GM18909 (cell line): ENCODE measurements at regions not wholly inside any gene's neighbourhood (a gene's known extent, or its start where the extent isn't known, plus 50 kb on each side); places are given as distances from the start of the nearest gene placed in this dataset.
A peak's percentile ranks its signal among the peaks of the same experiment; 100 is the strongest.
"Not testable (repeated sequence)": the region's sequence is repeated elsewhere in the genome, so short reads cannot be mapped to it uniquely, and the experiment has no call there.

Experiments
- ATAC-seq: cut with Tn5 transposase; IDR thresholded peaks from one replicate; pipeline ENCODE4 v1.9.1; 2021; ENCODE audit warnings: mild to moderate bottlenecking; ENCODE audit not compliant: unreplicated experiment, poor library complexity

DNA sequence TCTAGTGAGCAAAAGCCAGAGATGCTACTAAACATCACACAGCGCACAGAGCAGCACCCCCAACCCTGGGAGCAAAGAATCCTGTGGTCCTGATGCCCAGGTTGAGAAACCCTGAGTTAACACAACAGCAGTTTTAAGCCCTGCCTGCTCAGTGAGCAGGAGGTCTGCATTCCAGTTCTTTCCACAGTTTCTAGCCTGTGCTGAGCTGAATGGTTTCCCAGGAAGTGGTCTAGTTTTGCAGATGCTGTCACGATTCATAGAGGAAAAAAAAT, 171.1 kb upstream of the PROK2 start:
- ATAC-seq = no peak

DNA sequence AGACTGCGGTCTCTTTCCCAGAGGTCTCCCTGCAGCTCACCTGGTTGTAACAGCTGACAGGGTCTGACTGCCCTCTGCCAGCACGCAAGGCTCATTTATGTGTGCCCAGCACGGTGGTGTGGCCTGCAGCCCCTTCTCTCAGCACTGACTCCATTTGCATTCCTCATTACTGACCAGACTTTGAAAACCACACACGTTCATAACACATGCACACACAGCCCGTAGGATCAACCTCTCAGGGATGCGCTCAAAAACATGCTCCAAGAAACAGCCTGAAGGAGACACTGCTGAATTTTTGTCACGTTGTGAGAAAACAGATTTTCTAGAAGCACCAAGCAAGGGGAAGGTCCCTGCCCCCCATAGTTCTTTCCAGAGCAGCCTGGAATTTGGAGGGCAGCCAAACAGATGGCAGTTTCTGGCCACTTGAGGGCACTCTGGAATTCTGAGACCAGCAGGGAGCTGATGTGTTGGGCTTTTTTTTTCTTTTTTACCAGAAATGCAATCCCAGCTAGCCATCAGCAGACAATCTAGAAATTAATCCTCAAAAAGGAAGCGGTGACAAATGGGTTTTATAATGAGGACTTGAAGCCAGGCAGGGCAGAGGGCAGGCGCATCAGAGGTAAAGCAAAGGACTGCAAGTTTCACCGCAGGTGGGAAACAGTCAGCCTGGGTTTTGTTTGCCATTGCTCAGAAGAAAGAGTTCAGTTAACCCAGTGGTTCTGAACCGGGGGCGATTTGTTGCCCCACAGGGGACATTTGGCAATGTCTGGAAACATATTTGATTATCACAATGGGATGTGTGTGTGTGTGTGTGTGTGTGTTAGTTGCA, 170.5 kb upstream of the PROK2 start:
- ATAC-seq = no peak

DNA sequence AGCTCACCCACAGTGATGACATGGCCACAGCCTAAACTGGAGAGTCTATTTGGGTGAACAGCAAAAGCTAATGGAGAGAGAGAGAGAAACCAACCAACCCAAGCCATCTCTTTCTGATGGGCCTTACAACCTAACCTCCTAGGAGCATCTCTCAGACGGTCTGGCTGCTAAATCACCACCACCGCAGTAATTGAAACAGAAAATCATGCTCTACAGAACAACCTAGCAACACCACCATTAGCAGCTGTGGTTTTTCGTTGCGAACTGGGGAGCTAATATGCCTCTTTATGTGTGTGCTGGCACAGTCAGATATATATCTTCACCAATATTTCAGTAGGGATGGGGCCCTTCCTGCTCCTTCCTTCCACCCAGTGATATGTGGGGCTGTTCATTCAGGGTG, 166.9 kb upstream of the PROK2 start:
- ATAC-seq = no peak

DNA sequence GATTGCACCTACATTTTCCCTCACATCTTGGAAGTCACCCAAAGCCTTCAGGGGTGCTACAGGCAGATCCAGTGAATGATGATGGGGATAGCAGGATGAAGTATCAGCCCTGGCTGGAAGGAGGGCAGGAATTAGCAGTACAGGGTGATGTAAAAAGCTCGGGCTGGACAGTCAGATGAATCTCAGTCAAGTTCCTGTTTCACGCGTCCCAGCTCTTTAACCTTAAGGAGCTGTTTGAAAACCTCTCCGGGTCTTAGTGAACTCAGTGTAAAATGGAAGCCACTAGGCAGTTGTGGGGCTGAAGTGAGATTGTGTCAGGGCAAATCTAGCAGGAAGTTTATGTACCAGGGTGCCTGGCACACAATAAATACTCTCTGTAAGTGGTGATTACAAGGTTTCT, 166.4 kb upstream of the PROK2 start:
- no peak for ATAC-seq

DNA sequence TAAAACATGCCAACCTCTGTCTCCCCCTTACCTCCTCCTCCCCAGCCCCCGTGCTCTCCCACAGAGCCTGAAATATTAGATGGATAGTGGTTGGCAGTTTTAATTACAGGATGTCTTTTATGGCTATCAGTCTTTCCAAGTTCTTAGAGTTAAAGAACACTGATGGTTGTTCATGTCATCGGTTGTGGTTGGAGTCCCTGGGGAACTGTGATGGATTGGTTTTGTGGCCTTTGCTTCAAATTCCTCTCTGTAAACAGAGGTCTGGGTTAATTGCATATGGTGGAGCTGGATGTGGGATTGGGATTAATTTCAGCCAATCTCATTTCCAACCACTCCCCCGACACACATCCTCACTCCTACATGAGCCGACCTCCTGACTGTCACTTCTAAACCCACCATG, 164.5 kb upstream of the PROK2 start:
- ATAC-seq = no peak

DNA sequence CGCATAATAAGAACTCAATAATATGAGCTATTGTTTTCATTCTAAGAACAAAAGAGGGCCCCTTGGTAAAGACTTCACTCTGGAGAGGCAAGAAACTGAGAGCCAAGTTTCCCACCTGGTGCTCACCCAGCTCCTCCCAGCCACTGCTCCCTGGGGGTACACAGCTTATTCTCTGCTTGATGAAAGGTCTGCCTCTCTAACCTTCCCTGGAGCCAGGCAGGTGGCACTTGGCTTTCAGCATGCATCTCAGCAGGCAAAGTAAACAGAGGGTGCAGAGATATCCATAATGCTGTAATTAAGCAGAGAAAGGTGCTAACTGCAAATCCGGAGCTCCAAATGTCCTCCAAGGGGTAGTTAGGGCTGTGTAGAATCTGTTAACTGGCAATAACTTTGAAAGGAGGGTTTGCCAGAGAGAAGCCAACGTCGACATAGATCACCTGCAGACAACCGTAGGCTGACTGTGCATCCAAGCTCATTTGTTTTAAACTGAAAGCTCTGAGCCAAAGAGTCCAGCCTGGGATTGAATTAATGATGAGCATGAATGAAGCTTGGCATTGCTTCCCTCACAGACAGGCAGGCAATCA, 159.6 kb upstream of the PROK2 start:
- ATAC-seq = no peak

DNA sequence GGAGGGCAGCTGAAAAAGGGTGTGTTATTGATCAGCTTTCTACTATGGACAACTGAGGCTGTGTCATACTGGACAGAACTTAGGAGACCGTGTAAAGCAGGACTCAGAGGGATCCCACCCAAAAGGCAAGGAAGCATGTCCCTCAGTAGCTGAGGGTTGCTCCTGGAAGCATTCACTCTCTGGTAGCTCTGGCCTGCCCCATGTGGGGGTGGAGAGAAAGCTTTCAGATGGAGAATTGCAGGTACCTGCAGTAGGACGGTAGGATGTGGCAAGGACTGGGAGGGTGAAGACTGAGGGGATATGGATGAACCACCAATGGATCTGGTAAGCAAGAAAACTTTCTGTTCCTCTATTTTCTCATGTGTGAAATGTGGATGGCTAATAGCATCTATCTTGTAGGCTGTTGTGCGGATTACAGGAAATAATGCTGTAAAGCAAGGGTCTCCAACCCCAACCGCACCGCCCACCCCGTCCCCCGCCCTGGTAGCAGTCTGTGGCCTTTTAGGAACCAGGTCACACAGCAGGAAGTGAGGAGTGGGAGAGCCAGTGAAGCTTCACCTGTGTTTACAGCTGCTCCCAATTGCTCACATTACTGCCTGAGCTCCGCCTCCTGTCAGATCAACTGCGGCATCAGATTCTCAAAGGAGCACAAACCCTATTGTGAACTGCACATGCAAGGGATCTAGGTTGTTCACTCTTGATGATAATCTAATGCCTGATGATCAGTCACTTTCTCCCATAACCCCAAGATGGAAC, 157.7 kb upstream of the PROK2 start:
- ATAC-seq = no peak

DNA sequence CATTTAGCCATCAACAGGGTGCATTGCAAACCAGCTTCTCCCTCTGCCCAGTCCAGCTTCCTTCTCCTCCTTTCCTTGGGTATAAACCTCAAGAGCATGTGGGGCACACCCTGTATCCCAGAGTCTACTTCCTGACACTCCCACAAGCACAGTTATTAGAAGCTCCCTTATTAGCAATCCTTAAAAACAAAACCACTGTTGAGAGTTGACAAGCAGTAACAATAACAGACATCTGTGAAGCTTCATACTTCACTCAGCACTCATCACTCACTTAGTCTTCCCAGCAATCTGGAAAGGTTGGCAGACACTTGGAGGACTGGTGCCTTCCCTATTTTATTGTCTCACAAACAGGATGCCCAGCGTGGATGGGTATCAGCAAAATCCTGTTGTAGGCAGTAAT, 155.5 kb upstream of the PROK2 start:
- no peak for ATAC-seq

DNA sequence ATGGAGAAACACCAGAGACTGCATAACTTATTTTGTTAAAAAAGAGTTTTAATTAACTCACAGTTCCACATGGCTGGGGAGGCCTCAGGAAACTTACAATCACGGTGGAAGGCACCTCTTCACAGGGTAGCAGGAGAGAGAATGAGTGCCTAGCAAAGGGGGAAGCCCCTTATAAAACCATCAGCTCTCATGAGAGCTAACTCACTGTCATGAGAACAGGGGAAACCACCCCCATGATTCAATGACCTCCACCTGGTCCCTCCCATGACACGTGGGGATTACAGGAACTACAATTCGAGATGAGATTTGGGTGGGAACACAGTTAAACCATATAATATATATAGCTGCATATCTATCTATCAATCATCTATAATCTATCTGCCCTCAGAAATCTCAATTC, 153.1 kb upstream of the PROK2 start:
- not testable (repeated sequence) for ATAC-seq

DNA sequence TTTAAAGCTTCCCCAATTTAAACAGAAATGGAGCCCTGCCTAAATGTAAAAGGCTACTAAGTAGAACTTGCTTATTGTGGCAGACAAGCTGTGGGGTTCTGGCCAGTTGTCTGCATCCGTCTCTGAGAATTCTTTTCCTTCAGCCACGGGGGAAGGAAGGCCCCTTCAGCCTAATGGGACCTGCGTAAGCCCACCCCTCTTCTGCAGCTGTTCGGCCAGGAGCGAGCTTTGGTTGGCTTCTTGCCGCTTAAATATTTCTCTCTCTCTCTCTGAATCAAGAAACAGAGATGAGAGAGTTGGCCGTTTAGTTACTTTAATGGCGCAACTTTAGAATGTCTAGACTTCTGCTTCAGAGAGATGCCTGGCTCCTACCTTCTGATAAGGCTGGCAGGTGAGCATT, 151.7 kb upstream of the PROK2 start:
- ATAC-seq = no peak

DNA sequence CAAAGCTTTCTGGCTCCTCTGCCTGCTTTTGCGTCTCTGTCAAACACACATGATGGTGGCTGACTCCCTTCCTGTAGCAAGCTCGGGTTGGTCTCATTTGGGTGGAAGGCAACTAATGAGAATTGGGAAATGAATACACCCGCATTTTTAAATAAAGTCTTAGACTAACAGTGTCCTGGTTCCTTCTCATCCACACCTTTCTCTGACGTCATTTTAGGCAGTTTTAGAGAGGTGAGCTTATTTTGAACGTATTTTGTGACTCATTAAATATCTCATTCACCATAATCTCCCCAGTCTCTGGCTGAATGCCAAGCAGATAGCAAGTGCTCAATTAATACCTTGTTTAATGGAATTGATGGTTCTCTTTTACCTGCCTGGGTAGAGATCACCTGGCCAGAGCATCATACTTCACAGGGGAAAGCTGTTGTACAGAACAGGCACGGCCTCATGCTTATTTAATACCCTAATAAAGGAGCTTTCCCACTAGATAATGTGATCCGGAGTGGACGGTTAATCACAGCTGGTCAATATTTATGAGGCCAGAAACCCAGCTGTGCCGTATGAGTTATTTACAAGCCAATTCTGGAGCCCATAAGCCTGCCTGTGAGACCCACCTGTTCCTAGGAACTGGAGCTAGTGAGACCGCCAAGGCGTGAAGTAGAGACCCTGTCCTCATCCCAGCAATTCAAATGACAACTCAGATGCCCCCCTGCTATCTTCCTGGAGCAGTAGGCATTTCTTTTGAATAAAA, 149.7 kb upstream of the PROK2 start:
- ATAC-seq = no peak

DNA sequence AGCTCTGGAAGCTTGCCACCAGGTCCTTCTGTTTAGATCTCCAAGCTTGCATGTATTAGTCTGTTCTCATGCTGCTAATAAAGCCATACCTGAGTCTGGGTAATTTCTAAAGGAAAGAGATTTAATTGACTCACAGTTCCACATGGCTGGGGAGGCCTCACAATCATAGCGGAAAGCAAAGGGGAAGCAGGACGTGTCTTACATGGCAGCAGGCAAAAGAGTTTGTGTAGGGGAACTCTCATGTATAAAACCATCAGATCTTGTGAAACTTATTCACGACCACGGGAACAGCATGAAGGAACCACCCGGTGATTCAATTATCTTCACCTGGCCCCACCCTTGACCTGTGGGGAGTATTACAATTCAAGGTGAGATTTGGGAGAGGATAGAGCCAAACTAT, 147.0 kb upstream of the PROK2 start:
- no peak for ATAC-seq

DNA sequence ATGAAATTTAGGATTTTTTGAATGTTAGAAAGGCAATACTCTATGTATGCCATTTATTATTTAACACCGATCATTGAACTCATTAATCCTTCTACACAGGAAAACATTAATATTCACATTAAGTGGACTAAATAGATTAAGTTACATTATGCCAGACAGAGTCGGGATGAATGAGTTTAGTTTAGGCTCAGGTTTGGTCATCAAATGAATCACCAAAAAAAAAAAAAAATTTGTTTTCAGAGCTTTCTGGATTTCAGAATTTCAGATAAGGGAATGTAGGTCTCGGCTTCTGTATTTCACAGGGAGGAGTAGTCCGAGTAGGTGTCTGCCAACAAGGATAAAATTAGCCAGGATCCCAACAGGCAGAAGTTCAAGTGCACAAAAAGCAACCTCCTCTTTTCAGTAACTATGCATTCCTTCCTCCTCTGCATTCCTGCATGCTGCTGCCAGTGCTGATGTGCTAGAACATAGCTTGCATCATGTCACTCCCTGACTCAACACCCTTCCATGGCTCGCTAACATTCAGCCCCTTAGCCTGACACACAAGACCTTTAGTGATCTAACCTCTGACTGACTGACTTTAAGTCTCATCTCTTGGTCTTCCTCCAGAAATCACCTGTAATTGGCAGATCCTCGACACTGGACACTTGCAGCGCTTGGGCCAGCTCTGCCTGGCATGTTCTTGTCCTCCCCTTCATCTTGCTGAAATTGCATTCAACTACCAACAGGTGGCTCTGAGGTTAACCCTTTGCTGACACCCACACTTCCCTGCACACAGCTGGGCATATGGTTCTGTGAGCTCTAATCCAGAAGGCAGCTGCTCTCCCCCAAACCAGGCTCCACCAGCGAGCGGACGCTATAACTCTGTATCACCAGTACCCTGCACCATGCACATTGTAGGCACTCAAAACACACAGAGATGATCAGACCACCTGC, 145.4 kb upstream of the PROK2 start:
- peak; percentile 46 for ATAC-seq

DNA sequence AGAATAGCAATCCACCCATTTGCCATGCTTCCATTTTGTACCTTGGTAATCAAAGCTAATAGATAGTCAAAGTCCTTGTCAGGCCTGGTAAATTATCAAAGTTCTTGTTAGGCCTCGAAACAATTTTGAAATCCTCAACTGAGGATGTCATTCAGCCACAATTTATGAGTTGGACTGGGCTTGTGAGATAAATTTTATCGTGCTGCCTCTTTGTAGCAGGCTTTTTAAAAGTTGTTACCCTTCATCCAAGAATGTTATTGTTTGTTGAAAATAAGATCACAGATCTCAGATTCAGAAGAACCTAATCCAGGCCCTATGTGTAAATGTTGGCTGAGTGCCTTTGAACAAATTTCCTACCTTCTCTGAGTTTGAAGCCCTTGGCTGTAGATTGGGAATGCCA, 143.3 kb upstream of the PROK2 start:
- ATAC-seq = no peak

DNA sequence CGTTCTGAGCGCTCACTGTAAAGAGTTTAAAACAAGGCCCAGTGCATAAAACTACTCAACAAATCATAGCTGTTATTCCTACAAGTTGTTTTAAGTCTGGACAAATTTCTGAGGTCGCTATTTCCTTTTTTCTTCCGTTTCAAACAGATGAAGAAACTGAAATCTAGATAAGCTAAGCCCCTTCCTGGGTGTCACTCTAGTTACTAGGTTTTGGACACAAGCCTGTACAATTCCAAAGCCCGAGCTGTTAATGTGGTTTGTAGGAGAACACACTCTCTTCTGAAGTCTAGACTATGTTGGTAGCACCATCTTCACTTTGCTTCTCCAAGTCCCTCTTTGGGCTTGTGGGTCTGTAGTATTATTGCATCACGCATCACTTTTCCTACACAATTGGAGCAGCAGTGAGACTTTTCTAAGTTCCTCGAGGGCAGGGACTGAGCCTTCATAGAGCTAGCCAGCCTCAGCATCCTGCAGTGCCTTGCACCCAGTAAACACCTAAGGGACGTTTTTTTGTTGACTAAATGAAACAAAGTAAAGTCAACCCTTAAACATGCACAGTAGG, 142.6 kb upstream of the PROK2 start:
- ATAC-seq = no peak

DNA sequence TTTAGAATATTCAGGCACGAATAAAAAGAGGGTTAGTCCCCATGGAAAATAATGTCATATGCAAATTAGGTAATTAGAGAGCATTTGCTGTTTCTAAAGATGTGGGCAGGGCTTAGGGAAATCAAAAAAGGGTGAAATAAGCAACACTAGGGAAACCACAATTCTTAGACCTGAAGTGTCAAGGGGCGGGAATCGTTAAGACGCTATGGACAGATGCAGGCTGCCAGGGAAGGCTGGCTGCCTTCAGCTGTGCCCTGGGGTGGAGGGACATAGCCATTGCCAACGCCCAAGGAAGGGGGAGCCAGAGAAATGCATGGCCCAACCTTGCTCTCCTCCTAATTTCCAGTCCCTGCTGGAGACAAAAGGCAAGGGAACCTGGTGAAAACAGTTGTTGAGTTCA, 141.7 kb upstream of the PROK2 start:
- ATAC-seq = no peak

DNA sequence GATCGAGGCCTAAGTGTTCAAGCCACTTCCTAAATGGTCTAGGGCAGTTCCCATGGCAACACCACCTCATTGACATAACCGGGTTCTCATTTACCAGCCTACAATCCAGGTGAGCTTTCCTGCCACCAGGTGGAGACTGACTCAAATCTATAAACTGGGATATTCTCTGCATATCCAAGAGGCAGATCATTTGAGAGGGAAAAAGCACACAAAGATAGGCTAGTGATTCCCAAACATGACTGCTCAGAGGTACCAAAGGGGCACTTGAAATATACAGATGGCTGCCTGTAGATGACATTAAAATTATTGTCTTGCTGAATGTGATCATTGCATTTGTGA, 141.3 kb upstream of the PROK2 start:
- no peak for ATAC-seq

DNA sequence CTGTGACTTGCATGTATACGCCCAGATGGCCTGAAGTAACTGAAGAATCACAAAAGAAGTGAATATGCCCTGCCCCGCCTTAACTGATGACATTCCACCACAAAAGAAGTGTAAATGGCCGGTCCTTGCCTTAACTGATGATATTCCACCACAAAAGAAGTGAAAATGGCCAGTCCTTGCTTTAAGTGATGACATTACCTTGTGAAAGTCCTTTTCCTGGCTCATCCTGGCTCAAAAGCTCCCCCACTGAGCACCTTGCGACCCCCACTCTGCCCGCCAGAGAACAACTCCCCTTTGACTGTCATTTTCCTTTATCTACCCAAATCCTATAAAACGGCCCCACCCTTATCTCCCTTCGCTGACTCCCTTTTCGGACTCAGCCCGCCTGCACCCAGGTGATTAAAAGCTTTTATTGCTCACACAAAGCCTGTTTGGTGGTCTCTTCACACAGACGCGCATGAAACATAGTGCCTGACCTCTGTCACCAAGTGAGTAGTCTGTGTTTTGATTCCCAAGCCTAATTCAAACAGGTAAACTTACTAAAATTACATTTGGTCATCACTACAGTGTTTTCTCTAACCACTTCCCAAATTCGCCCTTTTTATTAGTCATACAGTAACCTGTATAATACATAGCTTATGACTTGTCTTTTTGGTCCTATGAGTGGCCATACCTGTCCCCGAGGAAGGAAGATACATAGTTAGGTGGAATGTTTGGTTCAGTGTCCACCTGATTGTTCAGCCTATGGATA, 140.7 kb upstream of the PROK2 start:
- not testable (repeated sequence) for ATAC-seq

DNA sequence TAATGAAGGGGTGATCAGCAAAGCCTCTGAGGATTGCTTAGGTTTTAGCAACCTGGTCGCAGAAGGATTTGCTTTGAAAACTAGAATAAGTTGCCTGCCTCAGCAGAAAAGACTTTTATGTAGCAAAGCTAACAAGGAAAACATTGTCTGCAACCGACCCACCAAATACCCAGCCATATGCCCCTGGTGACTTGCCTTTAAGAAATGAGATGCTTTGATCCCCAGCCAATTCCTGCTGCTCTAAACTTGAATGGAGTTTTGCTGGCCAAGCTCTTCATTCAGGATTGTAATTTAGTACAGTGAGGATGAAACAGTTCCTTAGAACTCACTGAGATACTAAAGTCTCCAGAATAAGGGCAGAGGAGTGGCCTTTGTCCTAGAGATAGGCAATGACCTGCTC, 139.8 kb upstream of the PROK2 start:
- no peak for ATAC-seq
